Pulmonary artery endothelial cell (primary cell): ENCODE measurements at regions not wholly inside any gene's neighbourhood (a gene's known extent, or its start where the extent isn't known, plus 50 kb on each side); places are given as distances from the start of the nearest gene placed in this dataset.
"Not testable (repeated sequence)": the region's sequence is repeated elsewhere in the genome, so short reads cannot be mapped to it uniquely, and the experiment has no call there.

ENCODE experiments used
- DNase-seq: peaks from one replicate; pipeline ENCODE4 v3.0.0-alpha.2; 2011; ENCODE audit warnings: low read depth, low spot score

- no peak for DNase-seq
Measured at GRCh38 chr3:137588871-137589270, 175.2 kb upstream of the SOX14 start.

GRCh38 chr3:137595415-137595814, 168.7 kb upstream of the SOX14 start:
- DNase-seq, result not testable (repeated sequence)

GRCh38 chr3:137610723-137611122, 153.4 kb upstream of the SOX14 start:
- DNase-seq, result no peak

GRCh38 chr3:137612291-137612690, 151.8 kb upstream of the SOX14 start:
- DNase-seq, result no peak

GRCh38 chr3:137615659-137616418, 148.3 kb upstream of the SOX14 start:
- no peak for DNase-seq

- no peak for DNase-seq
Measured at GRCh38 chr3:137641879-137642704, 122.0 kb upstream of the SOX14 start.

GRCh38 chr3:137642831-137643230, 121.3 kb upstream of the SOX14 start:
- DNase-seq, result no peak

- DNase-seq, result no peak
Measured at GRCh38 chr3:137647179-137647578, 116.9 kb upstream of the SOX14 start.

- no peak for DNase-seq
Measured at GRCh38 chr3:137669519-137670060, 94.5 kb upstream of the SOX14 start.

GRCh38 chr3:137687181-137687879, 76.8 kb upstream of the SOX14 start:
- DNase-seq, result no peak

- DNase-seq, result no peak
Measured at GRCh38 chr3:137692803-137693431, 71.2 kb upstream of the SOX14 start.

GRCh38 chr3:137693791-137694190, 70.3 kb upstream of the SOX14 start:
- DNase-seq, result no peak

GRCh38 chr3:137694836-137695235, 69.3 kb upstream of the SOX14 start:
- DNase-seq, result no peak

GRCh38 chr3:137695351-137695750, 68.8 kb upstream of the SOX14 start:
- DNase-seq, result no peak

GRCh38 chr3:137709011-137709601, 55.0 kb upstream of the SOX14 start:
- no peak for DNase-seq

GRCh38 chr3:137713965-137714364, 50.1 kb upstream of the SOX14 start:
- not testable (repeated sequence) for DNase-seq
